Calu3 (cell line): ENCODE measurements at regions not wholly inside any gene's neighbourhood (a gene's known extent, or its start where the extent isn't known, plus 50 kb on each side); places are given as distances from the start of the nearest gene placed in this dataset.

Experiments
- BruUV-seq: library from RNA; stranded (reverse); fragments of 400-500 nt; replicated peaks from 2 replicates; lab custom pipeline; 2021; lab: Mats Ljungman, UMichigan
- CTCF ChIA-PET: fragments of 300-600 bp; sonication (Branson Sonifier 250); formaldehyde crosslinking; loops from one replicate; lab custom pipeline; 2022; ENCODE audit warnings: antibody characterized with exemption; lab: Charles Lee
- DNase-seq: peaks from one replicate; pipeline ENCODE4 v3.0.0; 2022
- H3K27ac Mint-ChIP-seq: one replicate; pipeline ENCODE4 v1.8.0; 2022; ENCODE audit warnings: mixed read lengths; ENCODE audit not compliant: unreplicated experiment
- H3K27me3 Mint-ChIP-seq: one replicate; pipeline ENCODE4 v1.8.0; 2022; ENCODE audit warnings: mixed read lengths; ENCODE audit not compliant: unreplicated experiment
- H3K36me3 Mint-ChIP-seq: one replicate; pipeline ENCODE4 v1.8.0; 2022; ENCODE audit warnings: mild to moderate bottlenecking, moderate library complexity, mixed read lengths; ENCODE audit not compliant: insufficient read depth, unreplicated experiment
- H3K4me1 Mint-ChIP-seq: one replicate; pipeline ENCODE4 v1.8.0; 2022; ENCODE audit warnings: mild to moderate bottlenecking, low read depth, mixed read lengths; ENCODE audit not compliant: unreplicated experiment
- H3K4me3 Mint-ChIP-seq: one replicate; pipeline ENCODE4 v1.8.0; 2022; ENCODE audit warnings: mild to moderate bottlenecking, low read depth, moderate library complexity, mixed read lengths; ENCODE audit not compliant: unreplicated experiment
- H3K9me3 Mint-ChIP-seq: one replicate; pipeline ENCODE4 v1.8.0; 2022; ENCODE audit warnings: low read depth, mixed read lengths; ENCODE audit not compliant: unreplicated experiment
- intact Hi-C: fragments of 100-400 bp; cut with micrococcal nuclease; formaldehyde crosslinking; loops from one replicate; pipeline ENCODE4 v1.10.0; 2022; ENCODE audit not compliant: unreplicated experiment
- TF ChIP-seq, protein P1 (sequence below): fragments of 200-600 bp; IDR thresholded peaks from one replicate; pipeline ENCODE4 v1.8.0; 2022; ENCODE audit warnings: antibody characterized with exemption; ENCODE audit not compliant: unreplicated experiment

DNA sequence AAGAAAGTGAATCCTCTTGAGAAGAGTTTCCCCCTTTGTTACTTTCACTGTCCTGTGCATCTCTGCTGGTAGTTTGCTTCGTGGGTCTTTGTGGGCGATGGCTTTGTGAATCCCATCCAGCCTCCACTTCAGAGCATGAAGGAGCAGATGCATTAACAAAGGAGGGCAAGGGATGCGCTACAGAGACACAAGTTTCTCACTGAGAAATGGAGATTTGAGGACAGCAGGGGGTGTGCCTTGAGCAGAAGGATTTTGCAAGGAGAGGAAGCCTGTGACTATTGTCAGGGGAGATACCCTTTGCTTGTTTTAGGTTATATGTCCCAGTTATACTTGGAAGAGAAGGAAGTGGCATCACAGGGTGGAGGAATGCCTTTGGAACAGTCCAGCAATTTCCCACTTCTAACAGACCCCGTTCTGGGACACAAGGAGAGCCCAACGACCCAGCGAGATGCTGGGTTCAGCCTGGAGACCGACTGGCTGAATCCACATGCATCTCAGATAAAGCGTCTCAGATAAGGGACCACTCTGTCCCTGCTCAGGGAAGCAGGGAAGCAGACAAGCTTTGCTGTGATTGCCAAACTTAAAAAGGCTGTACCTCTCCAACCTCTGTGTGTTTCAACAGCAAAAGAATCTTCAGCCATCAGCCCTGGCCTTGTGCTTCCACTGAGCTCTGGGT lies 314.6 kb upstream of the GATB start:
- Mint-ChIP-seq H3K4me3 (no peak overlapping the region), H3K27ac (no peak overlapping the region), H3K36me3 (no peaks in the 10 kb centered on the region), H3K4me1 (no peaks in the 10 kb centered on the region), H3K27me3 (peaks cover 17% of the 10 kb centered on the region), H3K9me3 (no peaks in the 10 kb centered on the region)
- CTCF ChIA-PET: no interaction called here
- DNase-seq: no peak
- no TSS peak for BruUV-seq
- intact Hi-C loops: no loop called here
- TF ChIP-seq, protein P1, sequence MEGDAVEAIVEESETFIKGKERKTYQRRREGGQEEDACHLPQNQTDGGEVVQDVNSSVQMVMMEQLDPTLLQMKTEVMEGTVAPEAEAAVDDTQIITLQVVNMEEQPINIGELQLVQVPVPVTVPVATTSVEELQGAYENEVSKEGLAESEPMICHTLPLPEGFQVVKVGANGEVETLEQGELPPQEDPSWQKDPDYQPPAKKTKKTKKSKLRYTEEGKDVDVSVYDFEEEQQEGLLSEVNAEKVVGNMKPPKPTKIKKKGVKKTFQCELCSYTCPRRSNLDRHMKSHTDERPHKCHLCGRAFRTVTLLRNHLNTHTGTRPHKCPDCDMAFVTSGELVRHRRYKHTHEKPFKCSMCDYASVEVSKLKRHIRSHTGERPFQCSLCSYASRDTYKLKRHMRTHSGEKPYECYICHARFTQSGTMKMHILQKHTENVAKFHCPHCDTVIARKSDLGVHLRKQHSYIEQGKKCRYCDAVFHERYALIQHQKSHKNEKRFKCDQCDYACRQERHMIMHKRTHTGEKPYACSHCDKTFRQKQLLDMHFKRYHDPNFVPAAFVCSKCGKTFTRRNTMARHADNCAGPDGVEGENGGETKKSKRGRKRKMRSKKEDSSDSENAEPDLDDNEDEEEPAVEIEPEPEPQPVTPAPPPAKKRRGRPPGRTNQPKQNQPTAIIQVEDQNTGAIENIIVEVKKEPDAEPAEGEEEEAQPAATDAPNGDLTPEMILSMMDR: no peak

DNA sequence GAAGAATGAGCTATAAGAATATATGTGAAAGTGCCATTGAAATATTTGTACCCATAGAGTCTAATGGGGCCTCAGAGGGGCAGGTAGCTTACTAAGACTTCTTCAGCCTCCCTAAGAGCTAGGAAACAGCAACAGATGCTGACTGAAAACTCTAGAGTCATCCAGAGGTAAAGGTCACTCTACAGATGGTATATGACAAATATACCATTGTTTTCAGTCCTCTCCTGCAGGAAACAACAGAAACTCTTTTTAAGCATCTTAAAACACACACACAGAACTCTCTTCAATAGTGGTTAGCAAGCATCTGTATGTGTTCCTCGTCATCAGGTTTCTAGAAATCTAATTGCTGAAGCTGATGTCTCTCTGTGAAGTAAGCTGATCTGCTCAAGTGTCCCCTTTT lies 313.8 kb upstream of the GATB start:
- DNase-seq: no peak
- H3K27me3 Mint-ChIP-seq: peaks cover 17% of the 10 kb centered on the region
- TF ChIP-seq, protein P1: no peak
- intact Hi-C loops: no loop called here
- no peaks in the 10 kb centered on the region for H3K4me1 Mint-ChIP-seq
- H3K9me3 Mint-ChIP-seq: no peaks in the 10 kb centered on the region
- H3K4me3 Mint-ChIP-seq: no peak overlapping the region
- BruUV-seq: no TSS peak
- CTCF ChIA-PET: no interaction called here
- no peaks in the 10 kb centered on the region for H3K36me3 Mint-ChIP-seq
- H3K27ac Mint-ChIP-seq: no peak overlapping the region

DNA sequence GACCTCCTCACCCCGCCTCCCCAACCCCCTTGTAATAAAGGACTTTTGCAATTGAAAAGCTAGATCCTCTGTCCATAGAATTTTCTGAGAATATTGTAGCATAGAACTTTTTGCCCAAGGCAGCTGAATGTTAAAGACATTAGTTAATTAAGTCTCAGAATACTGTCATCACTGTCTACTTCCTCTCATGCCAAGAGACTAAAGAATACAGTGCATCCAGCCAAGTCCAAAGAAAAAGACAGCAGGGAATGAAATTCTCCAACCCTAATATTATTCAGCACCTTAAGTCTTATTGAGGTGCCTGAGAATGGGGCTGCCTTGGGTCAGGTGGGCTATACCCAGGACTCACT lies 313.3 kb upstream of the GATB start:
- intact Hi-C loops: no loop called here
- Mint-ChIP-seq H3K27me3 (peaks cover 17% of the 10 kb centered on the region), H3K36me3 (no peaks in the 10 kb centered on the region), H3K9me3 (no peaks in the 10 kb centered on the region), H3K27ac (no peak overlapping the region), H3K4me1 (no peaks in the 10 kb centered on the region), H3K4me3 (no peak overlapping the region)
- TF ChIP-seq, protein P1: no peak
- BruUV-seq: no TSS peak
- DNase-seq: no peak
- CTCF ChIA-PET: no interaction called here

DNA sequence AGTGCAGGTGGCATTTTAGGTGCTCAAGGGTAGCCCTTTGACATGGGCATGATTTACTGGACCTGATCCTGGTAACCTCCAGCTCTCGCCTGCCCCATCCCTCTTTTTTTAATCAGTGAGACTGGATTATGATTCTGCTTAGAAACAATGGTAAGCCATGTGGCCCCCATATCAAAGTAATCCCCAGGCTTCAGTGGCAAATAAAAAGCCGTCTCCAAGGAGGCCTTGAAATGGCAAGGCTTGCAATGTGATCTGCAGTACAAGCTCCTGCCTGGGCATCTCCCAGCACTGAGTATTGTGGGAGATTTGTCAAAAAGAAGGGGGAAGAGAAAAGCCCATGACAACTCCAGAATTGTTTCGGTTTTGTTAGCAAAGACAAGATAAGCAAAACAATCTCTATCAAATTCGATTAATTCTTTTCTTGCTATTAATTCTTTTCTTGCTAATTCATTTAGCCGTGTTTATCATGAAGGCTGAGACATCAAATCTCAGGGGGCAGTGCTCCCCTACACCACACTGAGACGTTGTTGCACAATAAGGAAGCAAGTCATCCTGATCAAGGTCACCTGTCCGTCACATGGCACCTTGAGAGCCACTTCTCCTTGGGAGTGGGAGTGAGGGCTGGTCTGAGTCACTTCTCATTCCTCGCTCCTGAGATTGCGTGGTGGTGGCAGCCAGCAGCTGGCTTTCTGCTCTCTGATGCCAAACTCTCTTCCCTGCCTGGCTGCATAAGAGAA lies 312.7 kb upstream of the GATB start:
- no TSS peak for BruUV-seq
- peaks cover 17% of the 10 kb centered on the region for H3K27me3 Mint-ChIP-seq
- no peak overlapping the region for H3K4me3 Mint-ChIP-seq
- no peaks in the 10 kb centered on the region for H3K36me3 Mint-ChIP-seq
- no peak for DNase-seq
- intact Hi-C loops: no loop called here
- CTCF ChIA-PET: no interaction called here
- no peak overlapping the region for H3K27ac Mint-ChIP-seq
- TF ChIP-seq, protein P1: no peak
- no peaks in the 10 kb centered on the region for H3K4me1 Mint-ChIP-seq
- H3K9me3 Mint-ChIP-seq: no peaks in the 10 kb centered on the region
